HG03558 (cell line): ENCODE measurements at regions not wholly inside any gene's neighbourhood (a gene's known extent, or its start where the extent isn't known, plus 50 kb on each side); places are given as distances from the start of the nearest gene placed in this dataset.

Experiments used
- ATAC-seq: cut with Tn5 transposase; IDR thresholded peaks from one replicate; pipeline ENCODE4 v1.9.1; 2021; ENCODE audit warnings: moderate number of reproducible peaks; ENCODE audit not compliant: unreplicated experiment; ENCODE audit errors: extremely low read depth

- ATAC-seq, result no peak
Measured at GRCh38 chr5:115349001-115349817, 52.8 kb upstream of the CCDC112 start.

GRCh38 chr5:115348175-115348574 is 51.7 kb upstream of the CCDC112 start:
- no peak for ATAC-seq
